ENCODE measurements at regions not wholly inside any gene's neighbourhood (a gene's known extent, or its start where the extent isn't known, plus 50 kb on each side); places are given as distances from the start of the nearest gene placed in this dataset.

- H3K9ac ChIP-seq (ENCODE audit: low read length), result no peak overlapping the region
These were observed 123.3 kb upstream of the ERCC6L2 start for GRCh38 chr9:95752129-95752731.

GRCh38 chr9:95751520-95751790 lies 124.0 kb upstream of the ERCC6L2 start:
- no peaks in the 10 kb centered on the region for H3K9me3 ChIP-seq (ENCODE audit: insufficient read depth, low read length)
- H3K4me2 ChIP-seq (ENCODE audit: low read depth, low read length, poor library complexity, severe bottlenecking), result no peak overlapping the region
- H2AFZ ChIP-seq (ENCODE audit: low read depth, low read length, severe bottlenecking), result no peak overlapping the region
- H3K27ac ChIP-seq (ENCODE audit: low read depth, low read length), result no peak overlapping the region
- H3K9me2 ChIP-seq (replicated peaks; ENCODE audit: insufficient read depth, low read length), result no peaks in the 10 kb centered on the region
- H3F3A ChIP-seq (ENCODE audit: insufficient read depth), result no peaks in the 10 kb centered on the region
- TF ChIP-seq CTCF (IDR thresholded peaks at IDR 0.05; ENCODE audit: insufficient read depth, low read length, poor library complexity, severe bottlenecking), result no peak
- no peak for TF ChIP-seq EZH2phosphoT487 (conservative IDR thresholded peaks at IDR 0.05; ENCODE audit: low read length)
- H3K9ac ChIP-seq (ENCODE audit: low read length), result no peak overlapping the region
- no peak overlapping the region for H3K4me3 ChIP-seq (ENCODE audit: insufficient read depth, low read length, poor library complexity, severe bottlenecking)
- H3K27me3 ChIP-seq (ENCODE audit: low read length), result no peaks in the 10 kb centered on the region
- no peaks in the 10 kb centered on the region for H3K79me2 ChIP-seq (ENCODE audit: insufficient read depth, low read length)
- H4K20me1 ChIP-seq (ENCODE audit: low read depth, low read length), result no peaks in the 10 kb centered on the region
- H3K36me3 ChIP-seq (ENCODE audit: low read length), result no peaks in the 10 kb centered on the region

More at GRCh38 chr9:95752129-95752731, 123.3 kb upstream of the ERCC6L2 start:
- no peaks in the 10 kb centered on the region for H3K9me3 ChIP-seq (ENCODE audit: insufficient read depth, low read length)
- TF ChIP-seq EZH2phosphoT487 (conservative IDR thresholded peaks at IDR 0.05; ENCODE audit: low read length) (no peak), CTCF (IDR thresholded peaks at IDR 0.05; ENCODE audit: insufficient read depth, low read length, poor library complexity, severe bottlenecking) (no peak)
- H3K27me3 ChIP-seq (ENCODE audit: low read length), result no peaks in the 10 kb centered on the region
- no peak overlapping the region for H3K4me2 ChIP-seq (ENCODE audit: low read depth, low read length, poor library complexity, severe bottlenecking)
- H3F3A ChIP-seq (ENCODE audit: insufficient read depth), result no peaks in the 10 kb centered on the region
- H3K4me3 ChIP-seq (ENCODE audit: insufficient read depth, low read length, poor library complexity, severe bottlenecking), result no peak overlapping the region
- no peaks in the 10 kb centered on the region for H3K9me2 ChIP-seq (replicated peaks; ENCODE audit: insufficient read depth, low read length)
- no peaks in the 10 kb centered on the region for H3K36me3 ChIP-seq (ENCODE audit: low read length)
- H2AFZ ChIP-seq (ENCODE audit: low read depth, low read length, severe bottlenecking), result no peak overlapping the region
- H4K20me1 ChIP-seq (ENCODE audit: low read depth, low read length), result no peaks in the 10 kb centered on the region
- no peaks in the 10 kb centered on the region for H3K79me2 ChIP-seq (ENCODE audit: insufficient read depth, low read length)
- no peak overlapping the region for H3K27ac ChIP-seq (ENCODE audit: low read depth, low read length)

- Histone ChIP-seq H3K4me3 (ENCODE audit: insufficient read depth, low read length, poor library complexity, severe bottlenecking) (no peak overlapping the region), H3K36me3 (ENCODE audit: low read length) (no peaks in the 10 kb centered on the region), H3K9me2 (replicated peaks; ENCODE audit: insufficient read depth, low read length) (no peaks in the 10 kb centered on the region), H3K27ac (ENCODE audit: low read depth, low read length) (no peak overlapping the region), H3K4me2 (ENCODE audit: low read depth, low read length, poor library complexity, severe bottlenecking) (no peak overlapping the region), H3K79me2 (ENCODE audit: insufficient read depth, low read length) (no peaks in the 10 kb centered on the region), H3K27me3 (ENCODE audit: low read length) (no peaks in the 10 kb centered on the region), H2AFZ (ENCODE audit: low read depth, low read length, severe bottlenecking) (no peak overlapping the region), H4K20me1 (ENCODE audit: low read depth, low read length) (no peaks in the 10 kb centered on the region), H3K9ac (ENCODE audit: low read length) (no peak overlapping the region), H3K9me3 (ENCODE audit: insufficient read depth, low read length) (no peaks in the 10 kb centered on the region), H3F3A (ENCODE audit: insufficient read depth) (no peaks in the 10 kb centered on the region)
- TF ChIP-seq CTCF (IDR thresholded peaks at IDR 0.05; ENCODE audit: insufficient read depth, low read length, poor library complexity, severe bottlenecking) (no peak), EZH2phosphoT487 (conservative IDR thresholded peaks at IDR 0.05; ENCODE audit: low read length) (no peak)
These were observed 124.6 kb upstream of the ERCC6L2 start for GRCh38 chr9:95750725-95751519.

Data from SU-DHL-6 (cell line).